H7 (cell line): ENCODE measurements at regions not wholly inside any gene's neighbourhood (a gene's known extent, or its start where the extent isn't known, plus 50 kb on each side); places are given as distances from the start of the nearest gene placed in this dataset.

Experiments used
- DNase-seq: peaks from one replicate; pipeline ENCODE4 v3.0.0; 2012
- H3K27me3 ChIP-seq: 2 replicates; pipeline ENCODE4 v1.6.0; 2011; ENCODE audit warnings: mild to moderate bottlenecking, low read length; ENCODE audit not compliant: control insufficient read depth, insufficient read depth
- H3K36me3 ChIP-seq: replicated peaks from 2 replicates; pipeline ENCODE4 v1.5.1; 2011; ENCODE audit warnings: low read length; ENCODE audit not compliant: control insufficient read depth, insufficient read depth
- H3K4me3 ChIP-seq: 2 replicates; pipeline ENCODE4 v1.5.1; 2011; ENCODE audit warnings: low read depth, mild to moderate bottlenecking, control low read depth, low read length, moderate library complexity; ENCODE audit not compliant: insufficient read depth

DNA sequence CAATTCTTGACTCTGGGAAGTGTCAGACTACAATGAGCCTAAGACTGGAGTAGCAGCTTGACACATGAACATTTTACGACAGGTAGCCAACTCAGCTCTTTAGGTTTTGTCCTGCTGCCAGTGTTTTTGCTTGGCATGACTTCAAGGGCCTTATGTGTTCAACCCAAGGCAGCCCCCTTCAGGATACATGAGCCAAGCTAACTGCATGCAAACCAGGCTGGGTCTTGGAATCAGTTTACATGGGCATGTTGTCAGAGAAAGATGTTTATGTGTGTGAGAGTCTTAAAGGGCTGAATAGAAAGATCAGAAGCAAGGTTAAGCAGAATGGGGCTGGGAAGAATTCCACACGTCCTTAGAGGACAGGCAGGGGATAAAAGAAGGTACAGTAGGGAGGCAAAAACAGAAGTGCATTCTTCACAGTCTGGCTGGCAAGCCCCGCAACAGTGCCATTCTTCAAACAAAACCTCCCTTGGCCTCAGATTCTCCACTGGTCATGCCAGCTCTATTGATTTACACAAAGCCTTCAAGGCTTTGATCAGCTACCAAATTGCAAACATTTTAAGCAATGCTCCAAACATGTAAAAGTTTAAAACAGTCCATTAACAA, 97.3 kb downstream of the NKX6-1 start:
- Histone ChIP-seq H3K27me3 (no peaks in the 10 kb centered on the region), H3K4me3 (no peak overlapping the region), H3K36me3 (no peaks in the 10 kb centered on the region)
- no peak for DNase-seq

DNA sequence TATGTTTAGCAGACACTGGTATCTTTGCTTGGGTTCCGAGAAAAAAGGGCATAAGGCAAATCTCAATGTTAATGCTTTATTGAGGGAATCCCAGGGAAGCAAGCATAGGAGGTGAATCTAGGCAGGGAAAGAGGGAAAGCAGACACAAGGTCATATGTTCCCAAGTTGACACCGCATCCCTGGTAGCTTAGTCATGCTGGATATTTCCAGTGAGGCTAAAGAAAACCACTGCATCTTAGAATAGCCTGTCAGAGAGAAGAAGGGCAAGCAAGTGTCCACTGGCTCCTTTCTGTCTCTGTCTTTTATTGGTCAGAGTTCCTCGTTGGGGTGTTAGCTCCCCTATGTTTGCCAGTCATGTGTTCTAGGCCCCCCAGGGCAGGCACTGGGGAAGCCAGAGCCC, 104.7 kb downstream of the NKX6-1 start:
- Histone ChIP-seq H3K4me3 (no peak overlapping the region), H3K27me3 (no peaks in the 10 kb centered on the region), H3K36me3 (no peaks in the 10 kb centered on the region)
- no peak for DNase-seq

DNA sequence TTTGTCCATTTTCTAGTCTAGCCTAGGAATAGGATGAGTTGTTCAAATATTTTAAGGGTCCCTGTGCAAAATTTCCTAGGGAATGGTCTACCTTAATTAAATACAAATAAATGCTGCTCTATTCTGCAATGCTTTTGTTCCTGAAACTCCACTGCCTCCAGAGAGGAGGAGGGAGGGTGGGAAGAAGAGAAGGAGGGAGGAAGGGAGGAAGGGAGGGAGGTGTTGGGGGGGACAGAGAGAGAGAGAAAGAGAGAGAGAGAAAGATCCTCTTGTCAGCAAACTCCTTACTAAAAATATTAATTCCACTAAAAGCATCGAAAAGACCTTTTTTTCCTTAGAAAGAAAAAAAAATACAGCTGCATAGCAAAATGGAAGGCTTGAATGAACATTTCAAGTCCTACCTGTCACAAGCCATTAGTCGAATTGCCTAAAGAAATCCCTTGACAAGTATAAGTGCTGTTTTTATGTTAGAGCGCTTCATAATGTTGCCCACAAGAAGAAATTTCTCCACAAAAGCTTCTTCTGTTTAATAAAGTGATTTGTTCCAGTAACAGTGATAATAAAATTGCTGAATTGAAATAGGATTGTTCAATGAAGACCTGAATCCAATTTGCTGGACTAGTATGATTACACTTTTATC, 106.0 kb downstream of the NKX6-1 start:
- H3K4me3 ChIP-seq, result no peak overlapping the region
- no peak for DNase-seq
- H3K36me3 ChIP-seq, result no peaks in the 10 kb centered on the region
- no peaks in the 10 kb centered on the region for H3K27me3 ChIP-seq

DNA sequence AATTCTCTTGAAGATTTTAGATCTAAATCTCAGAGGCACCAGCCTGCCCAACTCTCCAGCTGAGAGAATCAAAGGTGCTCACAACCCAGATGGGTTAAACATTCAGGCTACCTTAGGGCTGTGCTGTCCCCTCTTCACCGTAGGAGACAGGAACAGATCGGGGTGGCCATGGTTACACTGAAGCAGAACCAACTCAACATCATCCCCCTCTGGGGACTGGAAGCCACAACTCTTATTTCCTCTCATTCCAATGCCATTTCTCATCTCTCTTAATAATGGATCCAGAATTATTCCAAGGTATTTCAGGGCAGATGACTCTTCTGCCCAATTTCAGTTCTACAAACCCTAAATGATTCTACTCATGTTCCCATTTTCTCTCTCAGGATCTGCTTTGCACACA, 109.7 kb downstream of the NKX6-1 start:
- Histone ChIP-seq H3K27me3 (no peaks in the 10 kb centered on the region), H3K4me3 (no peak overlapping the region), H3K36me3 (no peaks in the 10 kb centered on the region)
- no peak for DNase-seq

DNA sequence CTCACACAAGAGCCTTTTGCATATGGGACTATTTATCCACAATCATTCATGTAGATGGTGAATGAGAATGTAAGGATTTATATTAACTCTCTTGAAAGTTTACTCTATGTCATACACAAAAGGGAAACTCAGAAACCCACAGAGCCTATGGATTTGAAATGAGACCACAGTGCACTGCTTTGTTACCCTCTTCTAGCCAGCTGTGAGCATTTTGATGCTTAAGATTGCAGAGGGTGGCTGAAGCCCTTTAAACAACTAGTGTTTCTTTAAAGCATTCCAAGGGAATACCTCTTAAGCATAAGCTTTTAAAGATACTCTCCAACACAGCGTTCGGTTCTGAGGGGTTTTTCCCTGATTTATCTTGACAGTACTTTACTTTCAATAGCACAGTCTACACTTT, 113.9 kb downstream of the NKX6-1 start:
- Histone ChIP-seq H3K4me3 (no peak overlapping the region), H3K27me3 (peaks cover 10% of the 10 kb centered on the region; the same call in 1 of the 2 replicates), H3K36me3 (no peaks in the 10 kb centered on the region)
- DNase-seq, result no peak

DNA sequence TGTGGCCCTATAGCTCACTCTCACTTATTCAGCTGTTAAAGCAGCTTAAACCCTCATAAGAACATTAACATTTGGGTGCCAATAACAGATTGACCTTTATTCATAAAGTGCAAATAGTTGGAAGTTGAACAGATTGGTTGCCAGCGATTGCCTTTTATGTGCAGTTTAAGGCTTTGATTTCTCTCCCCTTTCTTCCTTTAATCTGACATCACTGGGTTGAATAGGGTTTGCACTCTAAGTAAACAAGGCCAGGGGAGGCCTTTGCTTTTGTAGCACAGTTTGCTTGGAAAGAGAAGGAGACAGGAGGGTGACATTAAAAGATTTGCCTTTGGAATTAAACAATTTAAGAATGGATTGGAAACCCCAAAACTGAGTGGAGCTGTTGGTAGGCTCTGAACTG, 114.3 kb downstream of the NKX6-1 start:
- H3K36me3 ChIP-seq, result no peaks in the 10 kb centered on the region
- H3K4me3 ChIP-seq, result no peak overlapping the region
- H3K27me3 ChIP-seq, result peaks cover 14% of the 10 kb centered on the region; the same call in 1 of the 2 replicates
- DNase-seq, result no peak

DNA sequence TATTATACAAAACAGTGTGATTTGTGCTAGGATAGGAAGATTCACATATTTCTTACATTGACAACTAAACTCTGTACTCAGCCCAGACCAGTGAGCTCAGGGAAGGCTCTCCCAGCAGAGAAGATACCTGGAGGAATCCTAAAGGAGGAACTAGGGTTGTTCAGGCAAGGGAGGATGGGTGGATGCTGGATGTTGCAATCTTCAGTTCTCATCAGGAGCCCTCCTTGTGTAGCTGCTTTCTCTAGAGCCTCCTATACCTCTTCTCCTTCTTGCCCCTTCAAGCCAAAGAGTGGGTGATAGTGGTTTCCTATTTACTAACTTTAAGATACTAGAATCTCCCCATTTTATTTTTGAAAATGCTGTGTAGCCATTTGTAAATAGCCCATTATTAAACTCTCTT, 117.3 kb downstream of the NKX6-1 start:
- Histone ChIP-seq H3K4me3 (no peak overlapping the region), H3K36me3 (no peaks in the 10 kb centered on the region), H3K27me3 (peaks cover 28% of the 10 kb centered on the region)
- DNase-seq, result no peak

DNA sequence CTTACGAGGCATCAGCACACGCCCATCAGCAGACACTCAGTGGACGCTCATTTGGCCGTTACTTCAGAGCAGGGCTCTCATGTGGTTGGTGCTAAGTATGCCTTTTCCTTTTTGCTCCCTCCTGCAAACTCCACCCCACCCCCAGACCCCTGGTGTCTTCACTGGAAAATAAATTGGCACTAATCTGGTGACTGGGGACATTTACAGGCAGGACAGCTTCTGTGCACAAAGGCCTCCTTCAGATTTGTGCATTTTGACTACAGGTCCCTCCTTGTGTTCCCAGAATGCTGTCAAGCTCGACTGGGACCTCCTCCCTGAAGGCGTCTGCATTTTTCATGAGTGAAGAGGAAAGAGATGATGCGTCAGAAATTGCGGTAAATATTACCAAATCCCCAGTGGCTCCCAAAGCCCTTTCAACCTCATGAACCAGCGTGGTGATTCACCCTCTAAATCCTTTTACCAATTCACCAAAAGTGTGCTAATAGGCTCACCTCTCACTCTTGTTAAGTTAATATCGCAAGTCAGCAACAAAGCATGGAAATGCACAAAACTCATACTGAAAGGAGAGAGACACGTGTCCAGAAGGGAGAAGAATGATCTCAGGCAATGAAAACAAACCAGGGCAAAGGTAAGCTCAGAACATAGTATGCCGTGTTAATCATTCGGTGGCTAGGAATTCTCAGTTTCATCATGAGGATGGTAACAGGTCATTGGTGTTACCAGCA, 119.0 kb downstream of the NKX6-1 start:
- H3K4me3 ChIP-seq, result no peak overlapping the region
- no peak for DNase-seq

DNA sequence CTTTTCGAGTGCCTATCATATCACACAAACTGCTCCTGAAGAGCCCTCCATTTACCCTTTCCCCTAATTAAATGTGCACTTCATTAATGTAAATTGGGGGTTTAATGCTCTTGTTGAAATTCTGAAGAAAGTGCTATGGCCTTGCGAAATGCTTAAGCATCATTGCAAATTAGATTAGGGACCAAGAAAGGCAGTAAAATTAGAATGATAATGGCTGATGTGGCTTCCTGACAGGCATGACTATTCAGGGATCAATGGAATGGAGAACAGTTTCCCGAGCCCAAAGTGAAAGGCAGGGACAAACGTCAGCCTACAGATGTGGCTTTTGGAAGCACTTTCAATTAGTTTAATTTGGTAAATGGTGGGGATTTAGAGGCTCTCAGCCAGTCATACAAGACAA, 120.1 kb downstream of the NKX6-1 start:
- no peak overlapping the region for H3K4me3 ChIP-seq
- H3K36me3 ChIP-seq, result no peaks in the 10 kb centered on the region
- peak; percentile 11 for DNase-seq
- peaks cover 33% of the 10 kb centered on the region for H3K27me3 ChIP-seq

More for the DNA sequence above, 119.0 kb downstream of the NKX6-1 start:
- H3K27me3 ChIP-seq, result peaks cover 33% of the 10 kb centered on the region
- H3K36me3 ChIP-seq, result no peaks in the 10 kb centered on the region

DNA sequence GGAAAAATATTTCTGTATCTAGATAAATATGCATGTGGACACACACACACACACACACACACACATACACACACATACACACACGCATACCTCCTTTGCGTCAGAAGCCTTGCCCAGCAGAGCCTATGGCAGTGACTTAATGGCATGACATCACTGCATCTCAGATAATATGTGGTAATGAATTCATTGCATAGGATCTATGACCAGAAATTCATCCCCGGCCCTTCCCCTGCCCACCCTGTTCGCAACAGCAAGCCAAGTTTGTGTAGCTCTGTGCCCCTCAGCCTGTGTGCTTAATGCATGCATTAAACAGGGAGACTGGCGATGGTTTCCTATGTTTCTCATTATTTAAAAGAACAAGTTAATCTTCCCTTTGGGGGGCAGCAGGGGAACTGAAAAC, 120.7 kb downstream of the NKX6-1 start:
- no peaks in the 10 kb centered on the region for H3K36me3 ChIP-seq
- H3K4me3 ChIP-seq, result no peak overlapping the region
- DNase-seq, result no peak

DNA sequence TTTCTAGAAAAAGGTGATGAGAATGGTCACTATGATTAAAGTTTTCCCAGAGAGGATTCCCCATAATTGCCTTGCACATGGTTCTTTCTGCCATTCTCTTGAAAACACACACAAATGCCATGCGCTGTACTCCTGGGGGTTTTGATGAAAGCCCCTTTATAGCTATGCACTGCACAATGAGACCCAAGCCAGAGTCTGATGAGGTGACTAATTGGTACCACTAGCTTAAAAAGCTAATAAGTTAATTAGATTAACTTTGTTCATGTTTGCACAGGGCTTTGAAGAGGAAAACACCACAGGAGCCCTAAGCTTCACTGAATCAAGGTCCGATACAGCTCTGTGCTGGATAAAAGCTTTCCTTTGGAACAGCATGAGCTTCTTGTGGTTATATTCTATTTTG, 132.2 kb downstream of the NKX6-1 start:
- H3K27me3 ChIP-seq, result no peaks in the 10 kb centered on the region; the same call in 1 of the 2 replicates
- DNase-seq, result no peak
- no peak overlapping the region for H3K4me3 ChIP-seq
- H3K36me3 ChIP-seq, result no peaks in the 10 kb centered on the region

More for the DNA sequence above, 120.7 kb downstream of the NKX6-1 start:
- H3K27me3 ChIP-seq, result peaks cover 33% of the 10 kb centered on the region

DNA sequence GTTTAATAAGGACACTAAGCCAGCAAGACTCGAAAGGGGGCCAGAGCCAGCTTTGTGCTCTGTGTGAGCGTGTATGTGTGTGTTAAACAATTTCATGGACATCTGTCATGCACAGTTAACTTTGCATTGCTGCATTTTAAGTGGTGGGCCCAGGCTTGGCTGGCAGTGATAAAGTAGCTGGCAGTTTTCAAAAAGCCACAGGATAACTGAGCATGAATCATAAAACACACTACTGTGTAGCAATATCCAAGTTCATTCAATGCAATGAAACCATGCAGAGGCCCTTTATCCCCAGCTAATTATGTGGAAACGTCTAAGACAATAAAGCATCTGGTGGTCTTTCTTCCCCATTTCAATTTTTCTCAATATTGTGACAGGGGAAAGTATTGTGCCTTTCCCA, 132.9 kb downstream of the NKX6-1 start:
- Histone ChIP-seq H3K36me3 (no peaks in the 10 kb centered on the region), H3K4me3 (no peak overlapping the region), H3K27me3 (no peaks in the 10 kb centered on the region; the same call in 1 of the 2 replicates)
- DNase-seq, result no peak

DNA sequence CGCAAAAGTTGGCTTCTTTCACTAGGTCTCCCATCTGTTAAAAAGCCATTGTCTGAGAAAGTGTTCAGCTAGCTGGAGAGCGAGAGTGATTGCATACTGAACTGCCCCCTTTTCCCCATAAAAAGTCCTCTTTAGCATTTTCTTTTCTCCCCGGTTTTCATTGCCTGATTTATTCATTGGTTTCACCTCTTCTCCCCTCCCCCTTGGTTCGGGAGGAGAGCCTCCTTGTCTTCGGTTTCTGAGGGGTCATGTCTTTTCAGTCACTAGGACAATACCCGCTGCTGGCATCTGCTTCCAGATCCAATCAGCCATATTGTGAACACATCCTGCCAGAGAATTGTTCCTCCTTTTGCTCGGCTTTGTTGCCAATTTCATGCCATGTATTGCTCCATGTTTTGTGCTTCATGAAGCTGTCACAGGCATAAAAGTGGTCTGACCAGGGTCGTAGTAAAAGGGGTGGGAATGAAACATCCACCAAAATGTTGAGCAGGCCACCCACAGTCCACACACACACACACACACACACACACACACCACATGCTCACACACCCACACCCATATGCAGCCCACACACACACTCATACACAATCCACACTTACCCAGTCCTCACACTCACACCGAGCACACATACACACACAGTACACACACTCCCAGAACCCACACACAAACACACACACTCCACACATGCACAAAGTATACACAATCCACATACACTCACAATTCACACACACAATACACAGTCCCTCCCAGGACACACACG, 136.0 kb downstream of the NKX6-1 start:
- H3K4me3 ChIP-seq, result no peak overlapping the region
- DNase-seq, result no peak

DNA sequence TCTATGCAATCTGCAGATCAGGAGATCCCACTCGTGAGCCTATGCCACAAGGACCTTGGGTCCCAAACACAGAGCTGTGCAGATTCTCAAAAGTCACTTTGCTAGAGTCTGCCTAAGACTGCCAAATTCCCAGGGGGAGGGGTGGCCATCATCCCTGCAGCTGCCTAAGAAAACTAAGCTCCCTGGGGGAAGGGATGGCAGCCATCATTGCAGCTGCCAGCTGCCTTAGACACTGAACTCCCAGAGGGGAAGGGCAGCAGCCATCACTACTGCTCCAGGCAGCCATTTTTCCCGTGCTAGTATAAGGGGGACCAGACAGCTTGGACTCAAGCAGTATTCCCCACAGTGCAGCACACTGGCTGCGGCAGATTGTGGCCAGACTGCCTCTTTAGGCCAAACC, 156.9 kb downstream of the NKX6-1 start:
- H3K27me3 ChIP-seq, result peaks cover 7% of the 10 kb centered on the region; the same call in 1 of the 2 replicates
- no peaks in the 10 kb centered on the region for H3K36me3 ChIP-seq
- DNase-seq, result no peak
- no peak overlapping the region for H3K4me3 ChIP-seq

More for the DNA sequence above, 136.0 kb downstream of the NKX6-1 start:
- Histone ChIP-seq H3K36me3 (no peaks in the 10 kb centered on the region), H3K27me3 (no peaks in the 10 kb centered on the region; the same call in 1 of the 2 replicates)
